ENCODE measurements at regions not wholly inside any gene's neighbourhood (a gene's known extent, or its start where the extent isn't known, plus 50 kb on each side); places are given as distances from the start of the nearest gene placed in this dataset. TPM values are rescaled to one million over a fixed set of nuclear protein-coding genes. Genes with fewer than 3 reads are reported as not detected.

GRCh38 chrX:39995457-39995856 lies 102.3 kb downstream of the BCOR start:
- no peak overlapping the region for H3K18ac ChIP-seq (ENCODE audit: low read length)
- H3K79me1 ChIP-seq (ENCODE audit: low read length) = no peaks in the 10 kb centered on the region
- H2BK5ac ChIP-seq (ENCODE audit: low read length) = no peak overlapping the region
- H3K56ac ChIP-seq (ENCODE audit: low read length) = no peak overlapping the region
- H3K4me2 ChIP-seq (ENCODE audit: low read length) = no peak overlapping the region
- no peaks in the 10 kb centered on the region for H3K4me1 ChIP-seq (ENCODE audit: control insufficient read depth, low read depth, low read length)
- no peaks in the 10 kb centered on the region for H3K79me2 ChIP-seq (ENCODE audit: control insufficient read depth, insufficient read depth, low read length)
- H4K8ac ChIP-seq (ENCODE audit: low read depth, low read length) = no peak overlapping the region
- no peaks in the 10 kb centered on the region for H3K36me3 ChIP-seq (ENCODE audit: control insufficient read depth, insufficient read depth, low read length)
- no peak overlapping the region for H3K27ac ChIP-seq (ENCODE audit: low read depth, low read length)
- H3K4ac ChIP-seq (ENCODE audit: low read depth, low read length) = no peak overlapping the region
- no peak overlapping the region for H2AK5ac ChIP-seq (ENCODE audit: low read length)
- no peak overlapping the region for H3K4me3 ChIP-seq (ENCODE audit: low read length)
- H2BK120ac ChIP-seq (ENCODE audit: low read depth, low read length) = no peak overlapping the region
- DNase-seq = no peak
- no peak overlapping the region for H3K23ac ChIP-seq (ENCODE audit: low read length)
- H3K9ac ChIP-seq (ENCODE audit: low read length) = no peak overlapping the region
- no peaks in the 10 kb centered on the region for H3K27me3 ChIP-seq (ENCODE audit: insufficient read depth, low read length, poor library complexity)
- no peak overlapping the region for H2BK15ac ChIP-seq (replicated peaks; ENCODE audit: low read depth)
- no peak overlapping the region for H4K5ac ChIP-seq (ENCODE audit: low read length)
- WGBS (ENCODE audit: extremely low coverage, insufficient coverage, low lambda C conversion rate) = no CpG with 5 or more reads among the region's 9 CpGs

DNA sequence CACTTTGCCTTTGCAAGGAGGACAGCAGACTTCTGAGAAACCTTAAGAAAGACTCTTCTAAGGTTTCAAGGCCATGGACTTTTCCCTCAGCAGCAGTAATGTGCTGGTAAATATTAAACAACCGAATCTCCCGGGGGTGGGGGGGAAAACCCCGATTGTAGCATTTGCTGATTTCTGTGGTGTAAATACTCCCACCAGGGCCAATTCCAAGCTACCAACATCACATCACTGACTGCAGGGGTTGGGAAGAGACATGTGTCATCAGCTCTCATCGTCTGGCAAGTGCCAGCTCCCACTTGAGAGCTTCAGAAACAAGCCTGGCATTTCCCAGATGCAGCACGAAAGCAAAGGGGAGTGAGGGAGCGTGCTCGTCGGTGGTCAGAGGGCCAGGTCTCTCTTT lies 101.2 kb downstream of the BCOR start:
- Histone ChIP-seq H3K18ac (ENCODE audit: low read length) (no peak overlapping the region), H3K4me1 (ENCODE audit: control insufficient read depth, low read depth, low read length) (no peaks in the 10 kb centered on the region), H3K4me2 (ENCODE audit: low read length) (no peak overlapping the region), H3K79me1 (ENCODE audit: low read length) (no peaks in the 10 kb centered on the region), H2AK5ac (ENCODE audit: low read length) (no peak overlapping the region), H3K4ac (ENCODE audit: low read depth, low read length) (no peak overlapping the region), H3K79me2 (ENCODE audit: control insufficient read depth, insufficient read depth, low read length) (no peaks in the 10 kb centered on the region), H4K5ac (ENCODE audit: low read length) (no peak overlapping the region), H2BK5ac (ENCODE audit: low read length) (no peak overlapping the region), H3K36me3 (ENCODE audit: control insufficient read depth, insufficient read depth, low read length) (no peaks in the 10 kb centered on the region), H3K27ac (ENCODE audit: low read depth, low read length) (no peak overlapping the region), H4K8ac (ENCODE audit: low read depth, low read length) (no peak overlapping the region), H3K27me3 (ENCODE audit: insufficient read depth, low read length, poor library complexity) (no peaks in the 10 kb centered on the region), H3K4me3 (ENCODE audit: low read length) (no peak overlapping the region), H3K56ac (ENCODE audit: low read length) (no peak overlapping the region), H3K23ac (ENCODE audit: low read length) (no peak overlapping the region), H2BK120ac (ENCODE audit: low read depth, low read length) (no peak overlapping the region), H3K9ac (ENCODE audit: low read length) (no peak overlapping the region), H2BK15ac (replicated peaks; ENCODE audit: low read depth) (no peak overlapping the region)
- no peak for DNase-seq
- WGBS (ENCODE audit: extremely low coverage, insufficient coverage, low lambda C conversion rate) = no CpG with 5 or more reads among the region's 8 CpGs

GRCh38 chrX:39998636-39999406 lies 98.9 kb downstream of the BCOR start:
- Histone ChIP-seq H3K27me3 (ENCODE audit: insufficient read depth, low read length, poor library complexity) (no peaks in the 10 kb centered on the region), H2AK5ac (ENCODE audit: low read length) (no peak overlapping the region), H3K18ac (ENCODE audit: low read length) (no peak overlapping the region), H4K8ac (ENCODE audit: low read depth, low read length) (no peak overlapping the region), H3K79me1 (ENCODE audit: low read length) (no peaks in the 10 kb centered on the region), H3K56ac (ENCODE audit: low read length) (no peak overlapping the region), H3K79me2 (ENCODE audit: control insufficient read depth, insufficient read depth, low read length) (no peaks in the 10 kb centered on the region), H3K9ac (ENCODE audit: low read length) (no peak overlapping the region), H3K4me2 (ENCODE audit: low read length) (no peak overlapping the region), H3K4ac (ENCODE audit: low read depth, low read length) (no peak overlapping the region), H3K23ac (ENCODE audit: low read length) (no peak overlapping the region), H3K27ac (ENCODE audit: low read depth, low read length) (no peak overlapping the region), H2BK15ac (replicated peaks; ENCODE audit: low read depth) (no peak overlapping the region), H3K4me3 (ENCODE audit: low read length) (no peak overlapping the region), H3K36me3 (ENCODE audit: control insufficient read depth, insufficient read depth, low read length) (no peaks in the 10 kb centered on the region), H4K5ac (ENCODE audit: low read length) (no peak overlapping the region), H3K4me1 (ENCODE audit: control insufficient read depth, low read depth, low read length) (no peaks in the 10 kb centered on the region), H2BK5ac (ENCODE audit: low read length) (no peak overlapping the region), H2BK120ac (ENCODE audit: low read depth, low read length) (no peak overlapping the region)
- WGBS (ENCODE audit: extremely low coverage, insufficient coverage, low lambda C conversion rate) = no CpG with 5 or more reads among the region's 6 CpGs
- DNase-seq = no peak

Small RNA genes lying in the stretch of these regions (small RNA-seq; reads per million reads assigned to genes)
- gene MIR1587 (ENCODE audit: insufficient read depth) = not detected
- 3.8 reads per million, percentile 58 among the genes with 10 or more reads in this experiment for gene MIR3937 (ENCODE audit: insufficient read depth)
- gene RN7SL732P (ENCODE audit: insufficient read depth) = not detected
- not detected for gene RNU6-591P (ENCODE audit: insufficient read depth)
